ENCODE measurements at regions not wholly inside any gene's neighbourhood (a gene's known extent, or its start where the extent isn't known, plus 50 kb on each side); places are given as distances from the start of the nearest gene placed in this dataset.

DNA sequence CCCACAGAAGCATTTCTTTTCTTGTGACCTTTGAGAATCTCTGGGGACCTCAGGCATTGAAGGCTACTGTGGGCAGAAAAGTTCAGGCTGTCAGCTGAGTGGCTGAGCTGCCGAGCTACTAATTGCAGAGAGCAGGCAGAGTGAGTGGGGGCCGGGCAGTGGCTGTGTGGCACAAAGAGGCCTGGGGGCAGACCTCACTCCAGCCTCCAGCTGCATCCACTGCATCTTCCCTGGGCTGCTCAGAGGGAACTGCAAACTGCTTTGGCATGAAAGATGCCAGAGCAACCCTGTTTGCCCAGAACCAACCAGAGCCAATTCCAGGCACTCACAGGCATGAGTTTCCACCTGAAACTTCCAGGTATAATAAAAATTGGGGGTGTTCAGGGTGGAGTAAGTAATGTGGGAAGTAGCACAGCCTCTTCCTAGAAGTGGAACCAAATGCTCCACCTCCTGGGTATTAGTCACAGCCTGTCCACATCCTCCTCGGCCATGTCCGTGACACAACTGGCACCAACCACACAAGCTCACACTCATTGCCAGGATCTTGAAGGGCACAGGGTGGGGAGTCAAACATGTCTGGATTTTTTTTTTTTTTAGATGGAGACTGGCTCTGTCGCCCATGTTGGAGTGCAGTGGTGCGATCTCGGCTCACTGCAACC is 548.9 kb downstream of the BNC2 start:
- ChIA-PET POLR2A (no interaction called here), CTCF (no interaction called here)
- DNase-seq (ENCODE audit: extremely low spot score) = no peak
- no peak for TF ChIP-seq L3MBTL2 (conservative IDR thresholded peaks at IDR 0.05)
- no peak for TF ChIP-seq CTBP1 (IDR thresholded peaks at IDR 0.05; ENCODE audit: borderline replicate concordance)
- no peak for TF ChIP-seq FOXA1 (IDR thresholded peaks at IDR 0.05)
- TF ChIP-seq NFRKB (IDR thresholded peaks at IDR 0.05) = no peak
- TF ChIP-seq, protein P1, sequence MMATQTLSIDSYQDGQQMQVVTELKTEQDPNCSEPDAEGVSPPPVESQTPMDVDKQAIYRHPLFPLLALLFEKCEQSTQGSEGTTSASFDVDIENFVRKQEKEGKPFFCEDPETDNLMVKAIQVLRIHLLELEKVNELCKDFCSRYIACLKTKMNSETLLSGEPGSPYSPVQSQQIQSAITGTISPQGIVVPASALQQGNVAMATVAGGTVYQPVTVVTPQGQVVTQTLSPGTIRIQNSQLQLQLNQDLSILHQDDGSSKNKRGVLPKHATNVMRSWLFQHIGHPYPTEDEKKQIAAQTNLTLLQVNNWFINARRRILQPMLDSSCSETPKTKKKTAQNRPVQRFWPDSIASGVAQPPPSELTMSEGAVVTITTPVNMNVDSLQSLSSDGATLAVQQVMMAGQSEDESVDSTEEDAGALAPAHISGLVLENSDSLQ (IDR thresholded peaks at IDR 0.05) = no peak
- no peak for TF ChIP-seq LEF1 (IDR thresholded peaks at IDR 0.05; ENCODE audit: borderline replicate concordance)
- no peak for TF ChIP-seq FOXM1 (IDR thresholded peaks at IDR 0.05; ENCODE audit: borderline replicate concordance)
- no peak for TF ChIP-seq TARDBP (IDR thresholded peaks at IDR 0.05)
- TF ChIP-seq ARNT (IDR thresholded peaks at IDR 0.05) = no peak
- TF ChIP-seq HDGF (IDR thresholded peaks at IDR 0.05; ENCODE audit: borderline replicate concordance) = no peak
- no peak for TF ChIP-seq FOXK2 (IDR thresholded peaks at IDR 0.05)
- no peak for TF ChIP-seq SUZ12 (IDR thresholded peaks at IDR 0.05)
- TF ChIP-seq ELF4 (IDR thresholded peaks at IDR 0.05) = no peak
- TF ChIP-seq ZNF384 (IDR thresholded peaks at IDR 0.05) = no peak
- TF ChIP-seq BHLHE40 (IDR thresholded peaks at IDR 0.05; ENCODE audit: borderline replicate concordance) = no peak

DNA sequence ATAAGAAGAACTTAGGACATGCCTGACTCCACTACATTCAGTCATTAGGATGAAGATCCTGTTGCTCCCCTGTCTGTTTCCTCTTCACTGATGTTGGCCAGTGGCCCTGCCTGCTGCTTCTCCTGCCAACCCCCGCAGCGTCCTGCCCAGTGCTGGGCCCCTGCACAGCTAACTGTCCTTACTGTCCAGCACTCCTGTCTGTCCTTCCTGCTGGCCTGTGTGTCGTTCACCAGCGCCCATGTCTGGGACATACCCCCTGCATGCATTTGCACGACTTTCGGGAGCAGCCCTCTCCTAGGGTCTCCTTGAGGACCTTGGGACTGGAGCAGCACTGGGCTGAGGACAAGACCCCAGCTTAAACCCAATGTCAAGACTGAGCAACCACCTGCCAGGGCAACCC is 547.6 kb downstream of the BNC2 start:
- DNase-seq (ENCODE audit: extremely low spot score) = no peak
- ChIA-PET POLR2A (no interaction called here), CTCF (no interaction called here)
- no peak for TF ChIP-seq HDGF (IDR thresholded peaks at IDR 0.05; ENCODE audit: borderline replicate concordance)
- TF ChIP-seq, protein P1 (IDR thresholded peaks at IDR 0.05) = no peak
- TF ChIP-seq TARDBP (IDR thresholded peaks at IDR 0.05) = no peak
- TF ChIP-seq ARNT (IDR thresholded peaks at IDR 0.05) = no peak
- no peak for TF ChIP-seq FOXA1 (IDR thresholded peaks at IDR 0.05)
- TF ChIP-seq NFRKB (IDR thresholded peaks at IDR 0.05) = no peak
- no peak for TF ChIP-seq SUZ12 (IDR thresholded peaks at IDR 0.05)
- no peak for TF ChIP-seq ZNF384 (IDR thresholded peaks at IDR 0.05)

DNA sequence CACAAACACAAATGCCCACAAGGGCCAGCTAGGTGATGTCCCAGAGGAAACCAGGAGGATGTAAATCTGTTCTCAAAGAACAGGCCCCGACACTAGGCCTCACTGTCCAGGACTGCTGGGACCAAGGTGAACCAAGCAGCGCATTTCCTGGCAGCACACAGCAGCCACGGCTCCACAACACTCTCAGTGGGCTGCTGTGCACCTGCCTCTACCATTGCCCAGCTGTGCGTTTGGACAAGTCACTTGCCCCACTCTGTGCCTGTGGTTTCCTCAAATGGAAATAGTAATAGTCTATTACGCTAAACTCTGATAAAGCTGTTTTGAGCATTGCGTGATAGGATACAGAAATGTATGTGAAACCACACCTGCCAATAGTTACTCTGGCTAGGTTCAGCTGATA is 544.5 kb downstream of the BNC2 start:
- POLR2A ChIA-PET = no interaction called here
- no peak for DNase-seq (ENCODE audit: extremely low spot score)
- no peak for TF ChIP-seq FOXA1 (IDR thresholded peaks at IDR 0.05)
- no peak for TF ChIP-seq FOXK2 (IDR thresholded peaks at IDR 0.05)
- CTCF ChIA-PET = no interaction called here

DNA sequence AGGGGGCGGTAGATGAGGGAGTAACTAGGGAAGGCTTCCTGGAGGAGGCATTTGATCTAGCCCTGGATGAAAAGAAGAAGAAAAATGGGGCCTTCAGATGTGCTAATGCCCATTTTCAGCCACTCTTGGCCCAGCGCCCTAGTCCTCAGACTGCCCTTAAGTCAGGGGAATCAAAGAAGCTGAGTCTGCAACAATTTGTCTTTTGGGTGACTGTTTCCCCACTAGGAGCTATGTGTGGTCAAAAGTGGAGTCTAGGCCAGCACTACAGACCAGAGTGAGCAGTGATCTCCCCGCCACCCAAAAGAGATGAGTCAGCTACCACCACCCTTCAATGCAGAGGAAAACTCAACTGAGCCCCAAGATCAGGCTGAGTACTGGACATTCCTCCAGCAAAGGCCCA is 542.1 kb downstream of the BNC2 start:
- POLR2A ChIA-PET = no interaction called here
- CTCF ChIA-PET = no interaction called here

DNA sequence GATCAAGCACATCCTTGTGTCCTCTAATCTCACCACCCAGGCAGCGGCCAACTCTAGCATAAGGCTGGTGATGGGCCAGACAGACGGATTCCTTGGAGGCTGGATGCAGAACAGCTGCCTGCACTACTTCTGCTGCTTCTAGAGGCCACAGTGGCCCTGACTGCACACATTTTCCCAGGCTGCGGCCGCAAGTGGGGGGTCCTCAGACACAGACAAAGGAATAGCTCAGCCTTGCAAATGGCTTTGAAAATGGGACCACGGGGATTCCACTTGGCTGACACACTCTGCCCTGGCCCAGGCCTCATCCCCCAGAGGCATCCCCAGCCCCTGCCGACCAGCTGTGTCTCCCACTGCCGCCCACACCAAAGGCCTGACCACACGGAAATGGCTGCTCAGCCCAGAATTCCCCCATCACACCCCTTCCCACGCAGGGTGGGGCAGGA is 540.8 kb downstream of the BNC2 start:
- ChIA-PET POLR2A (no interaction called here), CTCF (no interaction called here)
- TF ChIP-seq TARDBP (IDR thresholded peaks at IDR 0.05) (no peak), FOXM1 (IDR thresholded peaks at IDR 0.05; ENCODE audit: borderline replicate concordance) (no peak), FOXA1 (IDR thresholded peaks at IDR 0.05) (no peak), HDGF (IDR thresholded peaks at IDR 0.05; ENCODE audit: borderline replicate concordance) (no peak), NFRKB (IDR thresholded peaks at IDR 0.05) (no peak), LEF1 (IDR thresholded peaks at IDR 0.05; ENCODE audit: borderline replicate concordance) (no peak), ELF4 (IDR thresholded peaks at IDR 0.05) (no peak), ARNT (IDR thresholded peaks at IDR 0.05) (no peak), ZNF384 (IDR thresholded peaks at IDR 0.05) (no peak), SP1 (IDR thresholded peaks at IDR 0.05) (no peak), FOXK2 (IDR thresholded peaks at IDR 0.05) (no peak), SUZ12 (IDR thresholded peaks at IDR 0.05) (no peak), BHLHE40 (IDR thresholded peaks at IDR 0.05; ENCODE audit: borderline replicate concordance) (no peak), L3MBTL2 (conservative IDR thresholded peaks at IDR 0.05) (no peak), CTBP1 (IDR thresholded peaks at IDR 0.05; ENCODE audit: borderline replicate concordance) (no peak)
- TF ChIP-seq, protein P1 (IDR thresholded peaks at IDR 0.05) = no peak
- no peak for DNase-seq (ENCODE audit: extremely low spot score)

More for the DNA sequence above, 542.1 kb downstream of the BNC2 start:
- TF ChIP-seq, protein P1 (IDR thresholded peaks at IDR 0.05) = no peak
- no peak for TF ChIP-seq SUZ12 (IDR thresholded peaks at IDR 0.05)
- TF ChIP-seq BHLHE40 (IDR thresholded peaks at IDR 0.05; ENCODE audit: borderline replicate concordance) = no peak
- no peak for TF ChIP-seq TARDBP (IDR thresholded peaks at IDR 0.05)
- no peak for TF ChIP-seq ZNF384 (IDR thresholded peaks at IDR 0.05)
- TF ChIP-seq NFRKB (IDR thresholded peaks at IDR 0.05) = no peak
- no peak for TF ChIP-seq FOXK2 (IDR thresholded peaks at IDR 0.05)
- TF ChIP-seq FOXA1 (IDR thresholded peaks at IDR 0.05) = no peak
- no peak for TF ChIP-seq L3MBTL2 (conservative IDR thresholded peaks at IDR 0.05)
- TF ChIP-seq SP1 (IDR thresholded peaks at IDR 0.05) = no peak
- no peak for TF ChIP-seq LEF1 (IDR thresholded peaks at IDR 0.05; ENCODE audit: borderline replicate concordance)
- no peak for TF ChIP-seq ARNT (IDR thresholded peaks at IDR 0.05)
- no peak for TF ChIP-seq CTBP1 (IDR thresholded peaks at IDR 0.05; ENCODE audit: borderline replicate concordance)
- TF ChIP-seq FOXM1 (IDR thresholded peaks at IDR 0.05; ENCODE audit: borderline replicate concordance) = no peak
- no peak for DNase-seq (ENCODE audit: extremely low spot score)

DNA sequence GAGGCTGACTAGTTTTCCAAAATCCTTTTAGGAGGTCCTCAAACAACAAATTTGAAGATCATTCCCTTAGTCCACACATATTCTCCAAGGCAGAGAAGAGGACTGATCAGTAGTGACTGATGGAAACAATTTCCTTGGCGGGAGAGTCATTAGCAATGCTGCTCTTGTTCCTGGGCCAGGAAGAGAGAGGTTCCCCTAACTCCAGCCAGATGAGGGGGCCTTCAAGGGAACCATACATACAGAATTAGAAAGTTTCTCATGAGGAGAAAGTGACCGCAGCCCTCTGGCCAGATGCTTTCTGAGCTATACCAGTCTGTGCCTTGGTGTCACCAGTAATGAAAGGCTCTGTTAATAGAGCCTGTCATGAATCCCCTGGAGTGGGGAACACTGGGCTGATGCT is 539.4 kb downstream of the BNC2 start:
- POLR2A ChIA-PET = no interaction called here
- TF ChIP-seq SP1 (IDR thresholded peaks at IDR 0.05) (no peak), L3MBTL2 (conservative IDR thresholded peaks at IDR 0.05) (no peak), TARDBP (IDR thresholded peaks at IDR 0.05) (no peak), ELF4 (IDR thresholded peaks at IDR 0.05) (no peak), ARNT (IDR thresholded peaks at IDR 0.05) (no peak)
- DNase-seq (ENCODE audit: extremely low spot score) = no peak
- CTCF ChIA-PET = no interaction called here
